D341Med (cell line): ENCODE measurements at regions not wholly inside any gene's neighbourhood (a gene's known extent, or its start where the extent isn't known, plus 50 kb on each side); places are given as distances from the start of the nearest gene placed in this dataset.
"Not testable (repeated sequence)": the region's sequence is repeated elsewhere in the genome, so short reads cannot be mapped to it uniquely, and the experiment has no call there.

ENCODE experiments used
- DNase-seq: peaks from one replicate; pipeline ENCODE4 v3.0.0; 2012; ENCODE audit warnings: low spot score

DNA sequence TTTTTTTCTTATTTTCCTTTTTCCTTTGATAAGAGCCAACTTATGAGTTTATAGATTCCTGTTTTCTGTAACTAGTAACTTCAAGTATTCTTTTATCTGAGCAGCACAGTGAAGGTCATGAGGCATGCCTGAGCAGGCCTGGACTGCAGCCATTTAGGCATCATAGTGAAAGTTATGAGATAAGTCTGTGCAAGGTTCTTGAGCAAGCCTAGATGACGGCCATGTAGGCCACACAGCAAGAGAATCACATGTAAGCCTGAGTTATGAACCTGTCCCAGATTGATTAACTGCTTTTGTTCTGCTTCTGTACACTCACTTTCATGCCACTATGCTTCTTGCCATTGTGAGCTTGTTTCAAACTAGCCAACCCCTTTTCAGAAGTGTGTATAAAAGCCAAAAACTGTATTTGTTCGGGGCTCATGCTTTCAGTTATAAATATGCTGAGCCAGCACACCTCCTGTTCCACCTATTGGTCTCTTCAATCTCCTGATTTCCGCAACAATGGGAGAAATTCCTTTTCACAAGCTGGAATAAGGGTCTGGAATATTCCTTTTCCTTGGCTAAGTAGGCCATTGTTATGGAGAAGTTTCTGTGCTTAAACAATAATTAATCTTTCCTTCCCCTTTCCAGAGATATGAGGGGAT, 745.7 kb downstream of the FAM181B start:
- DNase-seq = no peak

DNA sequence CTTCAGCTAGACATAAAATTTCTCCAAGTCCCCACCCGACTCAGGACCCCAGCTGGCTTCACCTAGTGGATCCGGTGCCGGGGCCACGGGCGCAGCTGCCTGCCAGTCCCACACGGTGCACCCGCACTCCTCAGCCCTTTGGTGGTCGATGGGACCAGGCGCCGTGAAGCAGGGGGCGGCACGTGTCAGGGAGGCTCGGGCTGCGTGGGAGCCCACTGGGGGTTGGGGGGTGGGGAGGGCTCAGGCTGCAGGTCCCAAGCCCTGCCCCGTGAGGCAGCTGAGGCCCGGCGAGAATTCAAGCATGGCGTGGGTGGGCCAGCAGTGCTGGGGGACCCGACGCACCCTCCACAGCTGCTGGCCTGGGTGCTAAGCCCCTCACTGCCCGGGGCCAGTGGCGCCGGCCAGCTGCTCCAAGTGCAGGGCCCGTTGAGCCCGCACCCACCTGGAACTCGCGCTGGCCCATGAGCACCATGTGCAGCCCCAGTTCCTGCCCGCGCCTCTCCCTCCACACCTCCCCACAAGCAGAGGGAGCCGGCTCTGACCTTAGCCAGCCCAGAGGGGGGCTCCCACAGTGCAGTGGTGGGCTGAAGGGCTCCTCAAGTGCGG, 747.0 kb downstream of the FAM181B start:
- DNase-seq = no peak

DNA sequence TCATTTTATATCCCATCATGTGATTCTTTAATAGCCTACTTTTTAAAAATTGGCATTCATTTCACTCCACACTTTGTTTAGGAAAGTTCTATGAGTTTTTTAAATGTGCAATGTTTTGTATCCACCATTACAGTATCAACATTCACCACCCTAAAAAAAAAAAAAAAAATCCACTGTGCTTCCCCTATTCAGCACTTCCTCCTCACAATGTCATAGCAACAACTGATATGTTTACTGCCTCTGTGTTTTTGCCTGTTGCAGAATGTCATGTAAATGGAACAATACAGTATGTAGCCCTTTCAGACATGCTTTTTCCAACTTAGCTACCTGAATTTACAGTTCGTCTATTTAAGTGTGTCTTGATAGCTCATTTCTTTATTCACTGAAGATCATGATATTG, 754.2 kb downstream of the FAM181B start:
- DNase-seq = no peak

DNA sequence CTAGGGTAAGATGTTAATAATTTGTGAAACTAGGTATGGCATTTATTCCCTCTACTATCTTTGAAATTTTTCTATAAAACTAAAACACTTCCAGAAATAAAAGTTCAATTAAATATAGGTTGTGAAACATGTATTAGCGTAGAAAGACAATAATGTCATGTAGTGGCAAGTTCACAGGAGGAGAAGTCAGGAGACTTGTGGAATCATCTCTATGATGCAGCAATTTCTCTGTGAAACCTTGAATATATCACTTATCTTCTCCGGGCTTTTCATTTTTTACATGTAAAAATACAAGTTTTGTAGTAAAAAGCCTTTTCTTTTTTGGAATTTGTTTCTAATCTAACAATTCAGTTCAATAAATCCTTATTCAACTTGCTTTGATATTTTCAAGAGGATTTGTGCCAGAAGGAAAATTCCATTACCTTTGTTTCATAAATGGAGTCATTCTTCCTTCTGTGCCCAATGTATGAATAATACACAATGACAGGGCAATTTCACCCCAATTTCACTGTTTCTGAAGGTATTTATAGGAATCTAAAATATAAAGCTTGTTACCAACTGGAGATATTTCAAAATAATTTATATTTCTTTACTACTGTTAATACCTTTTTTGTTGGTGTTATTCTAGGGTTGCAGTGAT, 758.3 kb downstream of the FAM181B start:
- DNase-seq = no peak

DNA sequence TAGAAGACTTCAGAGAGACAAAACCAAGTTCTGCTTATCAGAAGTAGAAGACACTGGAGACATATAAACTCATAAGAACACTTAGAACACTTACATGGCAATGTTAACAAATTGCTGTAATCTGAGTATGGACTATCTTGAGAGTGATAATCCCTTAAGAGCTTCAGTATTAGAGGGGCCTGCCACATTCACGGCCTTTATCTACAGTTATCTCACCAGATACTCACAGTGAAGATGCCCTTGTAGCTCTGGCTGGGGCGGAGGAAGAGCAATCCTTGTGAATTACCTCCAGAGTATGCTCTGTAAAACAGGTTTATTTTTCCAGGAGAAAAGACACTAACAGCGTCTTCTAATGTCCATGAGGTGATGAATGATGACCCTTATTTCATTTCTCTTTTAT, 762.8 kb downstream of the FAM181B start:
- DNase-seq = peak; percentile 36

DNA sequence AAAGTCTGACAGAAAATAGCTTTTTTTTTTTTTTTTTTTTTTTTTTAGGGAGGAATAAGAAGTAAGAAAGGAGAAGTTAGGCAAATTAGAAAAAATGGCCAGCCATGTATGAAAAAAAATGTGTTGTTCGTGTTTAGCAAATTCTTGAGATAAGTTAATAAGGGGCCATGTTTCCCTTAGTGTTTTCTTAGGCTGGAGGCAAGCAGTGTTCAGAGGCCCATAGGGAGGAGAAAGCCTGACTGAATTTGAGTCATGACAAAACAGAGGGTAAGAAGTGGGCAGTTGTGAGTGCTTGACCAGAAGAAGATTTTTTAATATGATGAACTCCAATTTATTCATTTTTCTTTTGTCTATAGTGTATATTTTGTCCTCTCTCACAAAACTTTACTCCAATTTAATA, 766.4 kb downstream of the FAM181B start:
- no peak for DNase-seq

DNA sequence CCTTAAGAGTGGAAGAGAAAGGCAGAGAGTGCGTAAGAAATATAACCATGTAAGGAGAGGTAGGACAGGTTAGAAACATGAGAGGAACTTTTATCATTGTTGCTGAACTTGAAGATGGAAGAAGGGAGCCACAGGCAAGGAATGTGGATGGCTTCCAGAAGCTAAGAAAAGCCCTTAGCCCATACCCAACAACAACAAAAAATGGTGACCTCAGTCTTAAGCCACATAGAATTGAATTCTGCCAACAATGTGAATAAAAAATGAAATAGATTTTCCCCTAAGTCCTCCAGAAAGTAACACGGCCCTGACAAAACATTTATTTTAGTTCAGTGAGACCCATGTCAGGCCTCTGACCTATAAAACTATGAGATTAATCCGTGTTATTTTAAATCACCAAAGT, 767.3 kb downstream of the FAM181B start:
- DNase-seq = no peak

DNA sequence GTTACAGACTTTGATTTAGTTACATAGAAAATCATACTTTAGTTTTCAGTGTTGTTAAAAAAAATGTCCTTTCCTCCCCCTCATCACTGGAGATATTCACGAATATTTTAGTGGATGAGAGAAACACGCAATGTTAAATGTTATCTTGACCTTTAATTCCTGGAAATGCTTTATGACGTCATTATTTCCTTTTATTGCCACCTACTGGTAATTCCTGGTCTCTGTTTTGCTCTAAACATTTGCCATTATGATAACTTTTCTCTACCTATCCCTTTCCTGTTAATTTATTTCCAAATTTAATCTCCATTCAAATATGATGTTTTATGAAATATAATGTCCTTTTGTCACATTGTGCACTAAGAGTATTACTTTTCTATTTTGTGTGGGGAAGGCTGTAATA, 770.6 kb downstream of the FAM181B start:
- DNase-seq = no peak

DNA sequence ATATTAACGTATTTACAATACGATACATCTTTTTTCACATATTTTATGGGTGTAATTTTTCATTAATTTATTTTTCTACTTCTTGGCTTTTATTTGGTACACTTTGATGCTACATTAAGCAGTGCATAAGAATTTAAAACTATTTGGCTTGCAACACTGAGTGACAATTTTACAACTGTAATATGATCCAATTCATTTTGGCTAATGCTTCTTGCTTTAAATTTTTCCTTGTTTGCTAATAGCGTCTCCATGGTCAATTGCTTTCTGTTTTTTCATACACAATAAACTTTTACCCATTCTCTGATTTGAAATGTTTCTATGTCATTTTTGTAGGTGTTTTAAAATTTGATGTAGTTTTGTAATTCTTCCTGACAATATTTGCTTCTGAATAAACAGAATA, 773.2 kb downstream of the FAM181B start:
- no peak for DNase-seq

DNA sequence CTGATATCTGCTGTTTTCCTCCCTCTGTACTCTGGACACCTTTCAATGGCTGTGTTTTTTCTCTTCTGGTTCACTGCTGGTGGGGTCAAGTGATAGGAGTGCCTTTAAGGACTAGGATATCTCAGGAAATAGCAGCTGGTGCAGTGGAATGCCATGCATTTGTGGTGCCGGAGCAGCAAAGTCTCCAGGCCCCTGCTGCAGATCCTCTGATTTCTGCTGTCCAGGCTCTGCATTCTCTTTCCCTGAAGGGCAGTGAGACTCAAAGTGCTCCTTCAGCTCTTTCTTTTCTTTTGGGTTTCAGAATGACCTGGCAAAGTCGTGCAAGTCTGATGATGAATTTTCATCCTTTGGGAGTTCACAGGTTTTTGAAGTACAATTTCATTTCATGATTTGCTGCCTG, 774.3 kb downstream of the FAM181B start:
- DNase-seq = no peak

DNA sequence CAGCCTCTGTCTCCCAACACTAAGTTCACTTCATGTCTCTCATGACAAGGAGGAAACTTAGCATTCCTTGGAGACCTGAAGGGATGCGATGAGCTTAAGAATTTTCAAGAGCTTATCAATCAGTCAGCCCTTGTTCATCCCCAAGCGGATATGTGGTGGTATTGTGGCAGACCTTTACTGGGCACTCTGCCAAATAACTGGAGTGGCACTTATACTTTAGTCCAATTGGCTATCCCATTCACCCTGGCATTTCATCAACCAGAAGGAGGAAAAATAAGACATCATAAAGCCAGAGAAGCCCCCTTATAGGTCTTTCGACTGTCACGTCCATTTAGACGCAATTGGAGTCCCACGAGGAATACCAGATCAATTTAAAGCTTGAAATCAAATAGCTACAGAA, 779.4 kb downstream of the FAM181B start:
- DNase-seq = not testable (repeated sequence)

DNA sequence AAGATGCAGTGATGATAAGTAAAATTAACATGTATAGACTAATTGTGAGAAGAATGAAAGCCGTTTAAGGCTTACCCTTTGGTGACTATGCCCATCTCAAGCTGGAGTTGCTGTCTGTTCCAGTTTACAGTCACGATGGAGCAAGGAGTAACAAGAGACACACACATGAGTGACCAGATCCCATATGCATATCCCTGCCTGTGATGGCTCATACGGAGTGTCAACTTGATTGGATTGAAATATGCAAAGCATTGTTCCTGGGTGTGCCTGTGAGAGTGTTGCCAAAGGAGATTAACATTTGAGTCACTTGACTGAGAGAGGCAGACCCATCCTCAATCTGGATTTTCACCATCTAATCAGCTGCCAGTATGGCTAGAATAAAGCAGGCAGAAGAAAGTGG, 786.8 kb downstream of the FAM181B start:
- DNase-seq = no peak

DNA sequence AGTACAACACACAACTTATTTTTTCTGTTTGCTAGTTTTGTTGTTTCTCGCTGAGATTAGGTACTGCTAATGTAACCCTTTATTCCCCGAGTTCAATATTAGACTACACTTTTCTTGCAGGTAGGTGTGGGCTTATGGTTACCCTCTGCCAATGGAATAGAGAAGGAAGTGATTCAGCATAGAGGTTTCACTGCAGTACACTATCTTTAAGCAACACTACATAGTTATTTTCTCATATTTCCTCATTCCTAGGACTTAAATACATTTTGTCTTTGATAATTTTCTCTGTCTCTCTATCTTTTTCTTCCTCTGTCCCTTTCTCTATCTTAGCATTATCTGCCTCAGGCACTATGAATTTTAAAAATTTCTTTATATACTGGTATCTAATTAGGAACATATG, 791.0 kb downstream of the FAM181B start:
- DNase-seq = no peak

DNA sequence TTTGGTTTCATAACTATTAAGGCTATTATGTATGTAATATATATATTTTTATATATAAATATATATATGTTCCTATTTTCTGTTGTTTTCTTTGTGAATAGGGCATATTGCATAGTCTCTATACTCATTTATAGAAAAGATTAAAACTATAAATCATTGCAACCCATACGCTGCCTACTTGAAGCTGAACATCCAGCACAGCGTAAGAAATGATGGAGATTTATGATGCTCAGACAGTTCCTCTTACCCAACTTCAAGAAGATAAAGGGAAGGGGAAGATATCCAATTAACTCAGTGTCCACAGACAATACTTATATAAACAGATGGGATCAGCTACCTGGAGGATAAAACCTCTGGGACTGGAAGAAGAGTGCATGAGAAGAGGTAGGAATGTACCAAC, 791.7 kb downstream of the FAM181B start:
- DNase-seq = no peak

DNA sequence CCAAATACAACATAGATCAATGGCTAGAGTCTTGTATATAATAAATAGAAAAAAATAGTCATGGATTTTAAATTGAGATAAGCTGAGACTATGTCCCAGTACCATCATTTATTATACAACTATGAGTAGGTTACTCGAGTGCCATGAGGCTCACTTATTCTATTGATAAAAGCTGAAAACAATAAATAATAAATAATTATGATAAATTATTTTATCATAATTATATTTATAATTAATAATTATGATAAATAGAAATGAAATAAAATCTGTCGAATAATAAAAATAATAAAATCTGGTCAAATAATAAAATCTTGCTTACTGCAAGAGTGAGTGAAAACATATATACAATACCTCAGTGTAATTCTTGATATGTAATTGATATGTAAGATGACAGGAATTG, 801.4 kb downstream of the FAM181B start:
- DNase-seq = no peak

DNA sequence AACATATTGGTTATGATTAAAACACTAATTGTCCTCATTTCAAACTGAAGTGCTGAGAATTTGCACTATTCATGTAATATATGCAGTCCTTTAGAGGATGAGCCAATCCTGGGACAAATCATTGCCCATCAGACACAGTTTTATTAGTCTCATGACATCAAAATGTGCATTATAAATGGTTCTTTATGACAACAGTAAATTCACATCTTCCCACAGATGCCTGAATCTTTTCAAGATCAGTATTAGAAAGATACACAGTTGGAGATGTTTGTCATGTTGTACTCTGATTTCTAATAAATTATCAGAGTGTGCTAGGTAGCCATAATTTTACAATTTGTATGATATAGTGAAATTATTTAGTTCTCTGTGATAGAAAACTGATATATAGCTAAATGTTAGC, 813.5 kb downstream of the FAM181B start:
- no peak for DNase-seq

DNA sequence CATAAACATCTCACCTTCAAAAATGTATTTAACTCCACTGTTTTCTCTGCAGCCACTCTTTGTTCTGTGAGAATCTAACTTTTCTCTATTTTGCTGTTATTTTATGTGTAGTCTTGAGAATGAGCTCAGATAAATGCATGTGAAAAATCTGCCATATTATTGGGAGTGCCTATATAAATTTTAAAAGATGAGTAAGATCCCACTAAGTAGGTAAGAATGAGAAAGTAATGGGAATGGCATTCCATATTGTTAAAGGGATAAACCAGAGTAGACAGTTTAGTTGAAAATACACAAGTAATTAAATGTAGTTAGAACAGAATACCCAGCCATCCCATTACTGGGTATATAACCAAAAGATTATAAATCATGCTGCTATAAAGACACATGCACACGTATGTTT, 817.2 kb downstream of the FAM181B start:
- no peak for DNase-seq

DNA sequence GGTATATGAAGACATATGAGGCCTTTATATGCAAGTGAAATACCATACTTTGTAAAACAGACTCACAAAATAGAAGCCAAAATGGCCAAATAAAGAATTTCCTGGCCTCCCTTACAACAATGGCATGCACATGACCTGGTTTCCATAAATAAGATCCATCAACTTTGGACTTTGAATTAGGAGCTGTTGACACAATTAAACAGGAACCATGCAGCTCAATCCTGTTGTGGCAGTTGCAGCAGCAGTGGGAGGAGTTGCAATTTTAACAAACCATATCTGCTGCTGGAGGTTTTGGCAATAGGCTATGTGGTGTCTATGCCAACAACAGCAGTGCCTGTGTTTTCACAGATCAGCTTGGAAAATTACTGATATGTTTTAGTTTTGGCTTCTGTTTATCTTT, 818.6 kb downstream of the FAM181B start:
- DNase-seq = no peak

DNA sequence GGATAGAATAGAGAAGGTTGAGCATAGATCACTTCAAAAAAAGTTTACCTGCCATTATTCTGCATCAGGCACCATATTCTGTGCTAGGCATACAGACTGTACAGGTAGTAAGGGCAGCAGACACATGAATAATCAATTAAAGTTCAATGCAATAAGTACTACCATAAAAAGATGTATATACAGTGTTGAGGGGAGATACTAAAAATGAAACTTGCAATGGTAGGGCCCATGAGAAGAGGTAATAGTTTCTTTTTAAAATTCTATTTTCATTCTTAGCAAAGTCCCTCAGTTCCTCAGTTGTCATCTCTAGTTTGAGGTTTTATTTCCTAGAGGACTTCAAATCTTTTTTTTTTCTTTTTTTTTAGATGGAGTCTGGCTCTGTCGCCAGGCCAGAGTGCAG, 819.9 kb downstream of the FAM181B start:
- DNase-seq = no peak

DNA sequence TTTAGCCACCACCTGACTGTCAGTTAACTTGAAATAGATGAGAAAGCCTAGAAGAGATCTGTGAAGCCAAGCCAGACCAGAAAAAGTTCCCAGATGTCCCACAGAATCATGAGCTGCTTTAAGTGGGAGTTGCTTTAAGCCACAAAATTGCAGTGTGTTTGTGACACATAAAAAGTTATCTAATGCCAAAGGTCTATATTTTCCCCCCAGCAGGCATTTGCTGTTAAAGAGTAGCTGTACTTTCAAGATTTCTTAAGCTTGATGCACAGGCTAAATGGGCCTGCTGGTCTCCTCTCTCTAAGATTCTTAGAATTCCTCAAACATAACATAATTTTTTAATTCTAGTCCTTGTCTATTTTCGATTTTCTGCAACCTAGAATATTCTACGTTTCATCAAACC, 825.7 kb downstream of the FAM181B start:
- DNase-seq = no peak

DNA sequence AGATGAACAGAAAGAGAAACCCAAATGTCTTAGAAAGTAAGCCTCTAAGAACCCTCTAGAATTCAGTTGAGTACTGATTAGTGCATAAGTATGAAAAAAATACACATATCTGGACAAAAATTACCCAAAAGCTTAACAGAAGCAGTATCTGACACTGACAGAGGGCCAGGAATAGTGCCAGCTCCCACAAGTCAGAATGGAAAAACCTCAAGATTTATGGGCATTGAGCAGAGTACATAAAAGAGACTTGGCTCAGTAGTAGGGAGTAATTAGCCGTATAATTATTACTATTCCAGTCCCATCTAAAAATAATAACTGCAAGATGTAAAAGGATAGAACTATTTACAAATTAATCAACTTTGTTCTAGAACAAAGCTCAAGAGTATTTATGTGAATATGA, 834.5 kb downstream of the FAM181B start:
- no peak for DNase-seq

DNA sequence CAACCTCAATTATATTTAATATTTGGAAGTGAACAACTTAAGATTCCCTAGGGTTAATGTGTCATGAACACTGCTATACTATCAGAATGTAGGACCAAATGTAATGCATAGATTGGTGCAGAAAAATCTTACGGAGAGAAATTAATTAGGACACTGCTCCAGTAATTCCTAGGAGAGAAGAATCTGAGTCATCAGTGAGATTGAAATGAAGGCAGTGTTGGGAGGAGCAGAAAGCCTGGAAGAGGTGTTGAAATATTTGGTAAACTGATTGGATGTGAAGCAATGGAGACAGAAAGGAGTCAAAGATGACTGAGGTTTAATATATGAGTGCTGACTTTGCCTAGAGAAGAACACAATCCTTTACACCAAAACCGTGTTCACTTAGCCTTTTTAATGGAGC, 836.0 kb downstream of the FAM181B start:
- no peak for DNase-seq

DNA sequence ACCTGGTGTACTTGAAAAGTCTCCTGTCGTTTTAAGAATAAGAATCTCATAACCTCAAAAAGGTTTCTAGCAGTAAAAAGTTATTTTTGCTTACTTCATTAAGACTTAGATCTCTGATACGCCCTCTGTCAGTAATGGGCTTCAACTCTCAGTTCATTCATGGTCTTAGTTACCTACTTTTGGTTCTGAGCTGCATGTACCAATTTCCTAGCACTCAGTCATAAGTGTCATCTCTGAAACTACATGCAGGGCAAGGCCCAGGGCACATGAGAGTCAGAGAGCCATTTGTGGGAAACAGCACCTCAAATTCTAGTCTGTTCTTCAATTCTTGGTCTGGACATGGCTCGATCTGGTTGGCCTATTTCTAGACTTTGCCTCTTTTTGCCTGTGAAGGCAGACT, 838.4 kb downstream of the FAM181B start:
- no peak for DNase-seq
